ENCODE measurements at regions not wholly inside any gene's neighbourhood (a gene's known extent, or its start where the extent isn't known, plus 50 kb on each side); places are given as distances from the start of the nearest gene placed in this dataset.

- TF ChIP-seq EP300 (IDR thresholded peaks at IDR 0.05) (no peak), POLR2A (IDR thresholded peaks at IDR 0.05) (no peak), CTCF (IDR thresholded peaks at IDR 0.05) (no peak)
These were observed 391.6 kb downstream of the ETS1 start for GRCh38 chr11:128195756-128196155.

Data from suprapubic skin (tissue), 3 donors.